Calu3 (cell line): ENCODE measurements at regions not wholly inside any gene's neighbourhood (a gene's known extent, or its start where the extent isn't known, plus 50 kb on each side); places are given as distances from the start of the nearest gene placed in this dataset.

Source experiments
- BruUV-seq: library from RNA; stranded (reverse); fragments of 400-500 nt; replicated peaks from 2 replicates; lab custom pipeline; 2021; lab: Mats Ljungman, UMichigan
- CTCF ChIA-PET: fragments of 300-600 bp; sonication (Branson Sonifier 250); formaldehyde crosslinking; loops from one replicate; lab custom pipeline; 2022; ENCODE audit warnings: antibody characterized with exemption; lab: Charles Lee
- DNase-seq: peaks from one replicate; pipeline ENCODE4 v3.0.0; 2022
- H3K27ac Mint-ChIP-seq: one replicate; pipeline ENCODE4 v1.8.0; 2022; ENCODE audit warnings: mixed read lengths; ENCODE audit not compliant: unreplicated experiment
- H3K27me3 Mint-ChIP-seq: one replicate; pipeline ENCODE4 v1.8.0; 2022; ENCODE audit warnings: mixed read lengths; ENCODE audit not compliant: unreplicated experiment
- H3K36me3 Mint-ChIP-seq: one replicate; pipeline ENCODE4 v1.8.0; 2022; ENCODE audit warnings: mild to moderate bottlenecking, moderate library complexity, mixed read lengths; ENCODE audit not compliant: insufficient read depth, unreplicated experiment
- H3K4me1 Mint-ChIP-seq: one replicate; pipeline ENCODE4 v1.8.0; 2022; ENCODE audit warnings: mild to moderate bottlenecking, low read depth, mixed read lengths; ENCODE audit not compliant: unreplicated experiment
- H3K4me3 Mint-ChIP-seq: one replicate; pipeline ENCODE4 v1.8.0; 2022; ENCODE audit warnings: mild to moderate bottlenecking, low read depth, moderate library complexity, mixed read lengths; ENCODE audit not compliant: unreplicated experiment
- H3K9me3 Mint-ChIP-seq: one replicate; pipeline ENCODE4 v1.8.0; 2022; ENCODE audit warnings: low read depth, mixed read lengths; ENCODE audit not compliant: unreplicated experiment
- intact Hi-C: fragments of 100-400 bp; cut with micrococcal nuclease; formaldehyde crosslinking; loops from one replicate; pipeline ENCODE4 v1.10.0; 2022; ENCODE audit not compliant: unreplicated experiment
- TF ChIP-seq, protein P1 (sequence below): fragments of 200-600 bp; IDR thresholded peaks from one replicate; pipeline ENCODE4 v1.8.0; 2022; ENCODE audit warnings: antibody characterized with exemption; ENCODE audit not compliant: unreplicated experiment

DNA sequence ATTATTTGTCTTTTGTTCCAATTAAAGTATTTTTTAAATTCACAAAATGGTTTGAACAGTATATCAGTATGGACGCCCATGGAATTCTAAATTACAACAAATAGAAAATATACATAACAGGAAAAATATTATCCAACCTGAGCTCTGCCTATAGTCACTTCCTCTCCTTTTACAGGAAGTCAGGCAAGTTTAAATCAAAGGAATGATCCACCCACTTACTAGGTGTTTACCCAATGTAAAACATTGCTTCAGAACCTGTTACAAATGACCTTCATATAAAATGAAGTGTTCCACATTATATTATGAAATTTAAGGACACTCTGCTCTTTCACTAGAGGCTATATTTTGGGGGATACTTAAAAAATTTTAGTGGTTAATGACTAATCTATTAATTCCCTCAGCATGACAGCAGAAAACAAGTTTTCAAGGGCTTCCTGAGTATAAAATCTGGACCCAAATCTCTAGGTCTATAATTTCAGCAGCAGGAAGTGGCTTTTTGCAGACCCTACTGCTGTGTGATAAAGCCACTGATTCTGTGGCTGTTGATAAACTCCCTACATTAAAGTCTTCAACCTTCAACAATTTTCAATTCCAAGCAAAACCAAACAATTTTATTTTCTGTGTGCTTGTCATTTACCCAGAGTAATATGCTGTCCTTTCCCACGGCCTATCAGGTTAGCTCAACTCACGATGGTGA lies 722.6 kb downstream of the GATA3 start:
- no peak for DNase-seq
- Mint-ChIP-seq H3K4me3 (no peak overlapping the region), H3K4me1 (peaks cover 19% of the 10 kb centered on the region), H3K27ac (no peak overlapping the region), H3K9me3 (no peaks in the 10 kb centered on the region), H3K27me3 (no peaks in the 10 kb centered on the region), H3K36me3 (no peaks in the 10 kb centered on the region)
- TF ChIP-seq, protein P1, sequence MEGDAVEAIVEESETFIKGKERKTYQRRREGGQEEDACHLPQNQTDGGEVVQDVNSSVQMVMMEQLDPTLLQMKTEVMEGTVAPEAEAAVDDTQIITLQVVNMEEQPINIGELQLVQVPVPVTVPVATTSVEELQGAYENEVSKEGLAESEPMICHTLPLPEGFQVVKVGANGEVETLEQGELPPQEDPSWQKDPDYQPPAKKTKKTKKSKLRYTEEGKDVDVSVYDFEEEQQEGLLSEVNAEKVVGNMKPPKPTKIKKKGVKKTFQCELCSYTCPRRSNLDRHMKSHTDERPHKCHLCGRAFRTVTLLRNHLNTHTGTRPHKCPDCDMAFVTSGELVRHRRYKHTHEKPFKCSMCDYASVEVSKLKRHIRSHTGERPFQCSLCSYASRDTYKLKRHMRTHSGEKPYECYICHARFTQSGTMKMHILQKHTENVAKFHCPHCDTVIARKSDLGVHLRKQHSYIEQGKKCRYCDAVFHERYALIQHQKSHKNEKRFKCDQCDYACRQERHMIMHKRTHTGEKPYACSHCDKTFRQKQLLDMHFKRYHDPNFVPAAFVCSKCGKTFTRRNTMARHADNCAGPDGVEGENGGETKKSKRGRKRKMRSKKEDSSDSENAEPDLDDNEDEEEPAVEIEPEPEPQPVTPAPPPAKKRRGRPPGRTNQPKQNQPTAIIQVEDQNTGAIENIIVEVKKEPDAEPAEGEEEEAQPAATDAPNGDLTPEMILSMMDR: no peak
- no TSS peak for BruUV-seq
- CTCF ChIA-PET: no interaction called here
- intact Hi-C loops: no loop called here

DNA sequence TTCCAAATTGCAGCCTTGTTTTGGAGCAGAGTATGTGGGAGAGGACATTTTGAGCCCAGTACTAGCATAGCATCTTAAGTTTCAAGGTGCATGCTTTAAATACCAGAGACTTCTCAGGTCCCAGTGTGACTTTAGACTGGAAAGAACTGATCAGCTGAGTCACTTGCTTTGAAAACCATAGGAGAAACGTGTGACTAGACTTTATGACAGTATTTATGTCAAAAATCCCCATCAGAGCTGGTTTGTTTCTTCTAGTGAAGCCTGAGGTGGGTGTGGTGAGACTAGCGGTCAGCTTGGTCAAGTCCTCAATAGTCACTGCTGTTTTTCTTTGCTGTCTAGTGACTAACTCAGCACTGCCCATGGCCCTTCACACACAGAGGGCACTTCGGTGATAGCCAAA lies 724.2 kb downstream of the GATA3 start:
- TF ChIP-seq, protein P1: no peak
- no peak overlapping the region for H3K4me3 Mint-ChIP-seq
- intact Hi-C loops: no loop called here
- no peaks in the 10 kb centered on the region for H3K27me3 Mint-ChIP-seq
- H3K4me1 Mint-ChIP-seq: peaks cover 19% of the 10 kb centered on the region
- H3K27ac Mint-ChIP-seq: no peak overlapping the region
- H3K9me3 Mint-ChIP-seq: no peaks in the 10 kb centered on the region
- no peaks in the 10 kb centered on the region for H3K36me3 Mint-ChIP-seq
- CTCF ChIA-PET: no interaction called here
- peak; percentile 4 for DNase-seq
- no TSS peak for BruUV-seq

DNA sequence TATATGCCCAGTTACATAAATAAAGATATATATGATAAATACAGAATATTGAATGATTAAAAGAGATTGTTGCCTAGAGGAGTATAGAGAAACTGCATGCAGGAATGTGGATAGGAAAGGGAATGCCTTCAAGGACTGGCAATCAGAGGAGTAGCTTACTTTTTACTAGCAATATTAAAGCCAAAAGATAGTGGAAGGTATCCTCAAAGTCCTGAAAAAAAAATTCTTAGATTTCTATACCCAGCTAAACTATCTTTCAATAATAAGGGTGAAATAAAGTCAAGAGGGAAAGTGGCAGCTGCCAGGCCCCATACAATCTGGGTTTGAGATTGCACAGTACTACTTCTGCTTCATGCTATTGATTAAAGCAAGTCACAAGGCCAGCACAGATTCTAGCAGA lies 733.2 kb downstream of the GATA3 start:
- Mint-ChIP-seq H3K4me1 (no peaks in the 10 kb centered on the region), H3K27me3 (no peaks in the 10 kb centered on the region), H3K36me3 (no peaks in the 10 kb centered on the region), H3K4me3 (no peak overlapping the region), H3K9me3 (peaks cover 9% of the 10 kb centered on the region), H3K27ac (no peak overlapping the region)
- TF ChIP-seq, protein P1: no peak
- CTCF ChIA-PET: no interaction called here
- BruUV-seq: no TSS peak
- intact Hi-C loops: no loop called here
- DNase-seq: no peak

DNA sequence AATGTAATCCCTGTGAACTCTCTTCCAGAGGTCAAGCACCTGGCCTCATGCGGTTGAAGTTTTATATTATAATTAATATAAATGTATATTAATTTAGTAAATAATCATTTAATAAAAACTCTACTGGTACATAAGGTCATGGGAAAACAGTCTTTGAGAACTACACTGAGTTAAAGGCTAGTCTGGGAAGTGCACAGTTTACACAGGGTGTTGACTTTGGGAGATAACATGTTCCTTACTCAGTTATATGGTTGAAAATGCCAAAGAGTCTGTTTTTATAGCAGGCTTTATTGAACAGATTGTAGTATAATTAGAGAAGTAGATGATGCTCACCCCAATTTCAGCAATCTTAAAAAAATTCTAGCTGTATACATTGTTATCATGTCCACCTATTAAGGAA lies 735.9 kb downstream of the GATA3 start:
- intact Hi-C loops: no loop called here
- Mint-ChIP-seq H3K27ac (no peak overlapping the region), H3K36me3 (no peaks in the 10 kb centered on the region), H3K27me3 (no peaks in the 10 kb centered on the region), H3K4me3 (no peak overlapping the region), H3K9me3 (peaks cover 9% of the 10 kb centered on the region), H3K4me1 (no peaks in the 10 kb centered on the region)
- BruUV-seq: no TSS peak
- TF ChIP-seq, protein P1: no peak
- DNase-seq: no peak
- CTCF ChIA-PET: no interaction called here
